ENCODE measurements at regions not wholly inside any gene's neighbourhood (a gene's known extent, or its start where the extent isn't known, plus 50 kb on each side); places are given as distances from the start of the nearest gene placed in this dataset.

DNA sequence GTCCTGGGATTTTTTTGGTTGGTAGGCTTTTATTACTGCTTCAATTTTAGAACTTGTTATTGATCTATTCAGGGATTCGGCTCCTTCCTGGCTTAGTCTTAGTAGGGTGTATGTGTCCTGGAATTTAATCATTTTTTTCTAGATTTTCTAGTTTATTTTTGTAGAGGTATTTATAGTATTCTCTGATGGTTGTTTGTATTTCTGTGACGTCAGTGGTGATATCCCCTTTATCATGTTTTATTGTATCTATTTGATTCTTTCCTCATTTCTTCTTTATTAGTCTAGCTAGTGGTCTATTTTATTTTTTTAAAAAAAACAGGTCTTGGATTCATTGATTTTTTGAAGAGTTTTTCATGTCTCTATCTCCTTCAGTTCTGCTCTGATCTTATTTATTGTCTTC is 193.3 kb upstream of the MAP2 start:
- TF ChIP-seq POLR2AphosphoS5 (IDR thresholded peaks at IDR 0.05) (no peak), POLR2A (IDR thresholded peaks at IDR 0.05) (no peak), EP300 (IDR thresholded peaks at IDR 0.05) (no peak)
- TF ChIP-seq, protein P1, sequence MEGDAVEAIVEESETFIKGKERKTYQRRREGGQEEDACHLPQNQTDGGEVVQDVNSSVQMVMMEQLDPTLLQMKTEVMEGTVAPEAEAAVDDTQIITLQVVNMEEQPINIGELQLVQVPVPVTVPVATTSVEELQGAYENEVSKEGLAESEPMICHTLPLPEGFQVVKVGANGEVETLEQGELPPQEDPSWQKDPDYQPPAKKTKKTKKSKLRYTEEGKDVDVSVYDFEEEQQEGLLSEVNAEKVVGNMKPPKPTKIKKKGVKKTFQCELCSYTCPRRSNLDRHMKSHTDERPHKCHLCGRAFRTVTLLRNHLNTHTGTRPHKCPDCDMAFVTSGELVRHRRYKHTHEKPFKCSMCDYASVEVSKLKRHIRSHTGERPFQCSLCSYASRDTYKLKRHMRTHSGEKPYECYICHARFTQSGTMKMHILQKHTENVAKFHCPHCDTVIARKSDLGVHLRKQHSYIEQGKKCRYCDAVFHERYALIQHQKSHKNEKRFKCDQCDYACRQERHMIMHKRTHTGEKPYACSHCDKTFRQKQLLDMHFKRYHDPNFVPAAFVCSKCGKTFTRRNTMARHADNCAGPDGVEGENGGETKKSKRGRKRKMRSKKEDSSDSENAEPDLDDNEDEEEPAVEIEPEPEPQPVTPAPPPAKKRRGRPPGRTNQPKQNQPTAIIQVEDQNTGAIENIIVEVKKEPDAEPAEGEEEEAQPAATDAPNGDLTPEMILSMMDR (IDR thresholded peaks at IDR 0.05) = no peak
